Right atrium auricular region (tissue), 2 donors: ENCODE measurements at regions not wholly inside any gene's neighbourhood (a gene's known extent, or its start where the extent isn't known, plus 50 kb on each side); places are given as distances from the start of the nearest gene placed in this dataset.

Experiments
- DNase-seq: peaks from one replicate; pipeline ENCODE4 v3.0.0-alpha.2; 2019; ENCODE audit warnings: low spot score
- H3K27ac ChIP-seq, 2 donors: fragments of 200-600 bp; sonication (generic); 1 replicate in 1 of 2; 2 replicates in 1 of 2; pipeline ENCODE4 v1.5.1; 2016 to 2019
- H3K27me3 ChIP-seq, 2 donors: fragments of 200-600 bp; sonication (generic); one replicate each; pipeline versions ENCODE4 v1.5.1 to v1.6.0; 2017 to 2019
- H3K36me3 ChIP-seq: fragments of 200-600 bp; sonication (generic); one replicate; pipeline ENCODE4 v1.5.1; 2016
- H3K4me1 ChIP-seq, 2 donors: fragments of 200-600 bp; sonication (generic); one replicate each; pipeline versions ENCODE4 v1.5.1 to v1.6.0; 2017 to 2019
- H3K4me3 ChIP-seq, 2 donors: fragments of 200-600 bp; sonication (generic); 1 replicate in 1 of 2; 2 replicates in 1 of 2; pipeline ENCODE4 v1.5.1; 2017 to 2019; ENCODE audit warnings: mild to moderate bottlenecking in 1 of 2, moderate library complexity in 1 of 2
- H3K9me3 ChIP-seq, 2 donors: fragments of 200-600 bp; sonication (generic); one replicate each; pipeline ENCODE4 v1.5.1; 2019
- CTCF ChIP-seq, 2 donors: fragments of 200-600 bp; sonication (generic); IDR thresholded peaks; one replicate each; pipeline ENCODE4 v1.5.1; 2019; ENCODE audit warnings: antibody characterized with exemption in 2 of 2

GRCh38 chr10:22846294-22846693 is 81.6 kb upstream of the ARMC3 start:
- TF ChIP-seq CTCF (IDR thresholded peaks at IDR 0.05) = no peak
- no peak overlapping the region for H3K27ac ChIP-seq
- no peak for DNase-seq
- no peaks in the 10 kb centered on the region for H3K9me3 ChIP-seq
- H3K36me3 ChIP-seq = no peaks in the 10 kb centered on the region
- peaks cover 0 to 28% of the 10 kb centered on the region in 2 donors for H3K4me1 ChIP-seq
- H3K4me3 ChIP-seq = no peak overlapping the region
- H3K27me3 ChIP-seq = no peaks in the 10 kb centered on the region

- TF ChIP-seq CTCF (IDR thresholded peaks at IDR 0.05) = no peak
Measured at GRCh38 chr10:22839639-22840038, 88.2 kb upstream of the ARMC3 start.

GRCh38 chr10:22837771-22838170 is 90.1 kb upstream of the ARMC3 start:
- Histone ChIP-seq H3K4me3 (no peak overlapping the region), H3K27me3 (no peaks in the 10 kb centered on the region), H3K27ac (no peak overlapping the region), H3K9me3 (no peaks in the 10 kb centered on the region), H3K36me3 (no peaks in the 10 kb centered on the region), H3K4me1 (no peaks in the 10 kb centered on the region)
- TF ChIP-seq CTCF (IDR thresholded peaks at IDR 0.05) = no peak
- DNase-seq = no peak

More at GRCh38 chr10:22839639-22840038, 88.2 kb upstream of the ARMC3 start:
- Histone ChIP-seq H3K27ac (no peak overlapping the region), H3K9me3 (no peaks in the 10 kb centered on the region), H3K36me3 (no peaks in the 10 kb centered on the region), H3K27me3 (no peaks in the 10 kb centered on the region), H3K4me3 (no peak overlapping the region), H3K4me1 (no peaks in the 10 kb centered on the region)
- no peak for DNase-seq

- no peaks in the 10 kb centered on the region for H3K4me1 ChIP-seq
- no peak for DNase-seq
- no peak overlapping the region for H3K4me3 ChIP-seq
- no peaks in the 10 kb centered on the region for H3K9me3 ChIP-seq
- H3K36me3 ChIP-seq = no peaks in the 10 kb centered on the region
- H3K27ac ChIP-seq = no peak overlapping the region
- no peaks in the 10 kb centered on the region for H3K27me3 ChIP-seq
- TF ChIP-seq CTCF (IDR thresholded peaks at IDR 0.05) = no peak
Measured at GRCh38 chr10:22837351-22837750, 90.5 kb upstream of the ARMC3 start.

- no peak for TF ChIP-seq CTCF (IDR thresholded peaks at IDR 0.05)
- DNase-seq = no peak
- H3K9me3 ChIP-seq = no peaks in the 10 kb centered on the region
Measured at GRCh38 chr10:22834471-22834870, 93.4 kb upstream of the ARMC3 start.

GRCh38 chr10:22833781-22834180 is 94.1 kb upstream of the ARMC3 start:
- Histone ChIP-seq H3K27me3 (no peaks in the 10 kb centered on the region), H3K4me3 (no peak overlapping the region), H3K4me1 (no peaks in the 10 kb centered on the region), H3K9me3 (no peaks in the 10 kb centered on the region), H3K27ac (no peak overlapping the region), H3K36me3 (no peaks in the 10 kb centered on the region)
- no peak for DNase-seq
- TF ChIP-seq CTCF (IDR thresholded peaks at IDR 0.05) = no peak

More at GRCh38 chr10:22834471-22834870, 93.4 kb upstream of the ARMC3 start:
- no peak overlapping the region for H3K4me3 ChIP-seq
- no peak overlapping the region for H3K27ac ChIP-seq
- no peaks in the 10 kb centered on the region for H3K4me1 ChIP-seq
- H3K36me3 ChIP-seq = no peaks in the 10 kb centered on the region
- no peaks in the 10 kb centered on the region for H3K27me3 ChIP-seq
